ENCODE measurements at regions not wholly inside any gene's neighbourhood (a gene's known extent, or its start where the extent isn't known, plus 50 kb on each side); places are given as distances from the start of the nearest gene placed in this dataset.

GRCh38 chr15:35834866-35835265 is 288.9 kb upstream of the DPH6 start:
- no peaks in the 10 kb centered on the region for H4K20me1 ChIP-seq
- H3K27ac ChIP-seq = no peak overlapping the region
- H3K9ac ChIP-seq = no peak overlapping the region
- no peak overlapping the region for H3K4me2 ChIP-seq
- TF ChIP-seq Cebpa-rat (IDR thresholded peaks at IDR 0.05) = no peak
- H3K36me3 ChIP-seq = no peaks in the 10 kb centered on the region
- H3K4me1 ChIP-seq = no peaks in the 10 kb centered on the region
- H3K9me3 ChIP-seq = no peaks in the 10 kb centered on the region
- no peaks in the 10 kb centered on the region for H3K27me3 ChIP-seq
- no peak overlapping the region for H3K4me3 ChIP-seq

- H3K27ac ChIP-seq = no peak overlapping the region
- no peak overlapping the region for H3K9ac ChIP-seq
- H3K4me2 ChIP-seq = no peak overlapping the region
- no peak overlapping the region for H3K4me3 ChIP-seq
- TF ChIP-seq Cebpa-rat (IDR thresholded peaks at IDR 0.05) = no peak
- H4K20me1 ChIP-seq = no peaks in the 10 kb centered on the region
- H3K36me3 ChIP-seq = no peaks in the 10 kb centered on the region
- H3K9me3 ChIP-seq = no peaks in the 10 kb centered on the region
- H3K27me3 ChIP-seq = no peaks in the 10 kb centered on the region
- no peaks in the 10 kb centered on the region for H3K4me1 ChIP-seq
Measured at GRCh38 chr15:35838424-35839111, 292.6 kb upstream of the DPH6 start.

DNA sequence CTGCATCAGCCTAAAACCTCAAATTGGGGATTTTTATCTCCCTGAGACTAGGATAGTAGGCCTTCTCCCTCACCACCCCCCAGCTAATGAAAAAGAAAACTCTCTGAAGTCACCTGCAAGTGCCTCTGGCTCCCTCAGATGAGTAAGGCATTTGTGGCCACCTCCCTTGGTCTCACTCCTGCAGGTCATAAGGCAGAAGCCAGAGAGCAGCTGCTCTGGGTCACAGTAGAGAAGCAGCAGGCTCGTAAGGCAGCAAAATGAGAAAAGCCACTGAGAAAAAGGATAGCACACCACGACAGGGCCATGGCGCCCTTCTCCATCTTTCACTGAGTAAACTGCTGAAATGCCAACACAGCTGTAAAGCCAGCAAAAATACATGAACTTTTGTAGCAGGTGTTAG is 296.7 kb upstream of the DPH6 start:
- no peak overlapping the region for H3K4me2 ChIP-seq
- H3K36me3 ChIP-seq = no peaks in the 10 kb centered on the region
- no peak for TF ChIP-seq Cebpa-rat (IDR thresholded peaks at IDR 0.05)
- H3K27ac ChIP-seq = no peak overlapping the region
- no peaks in the 10 kb centered on the region for H3K27me3 ChIP-seq
- H3K9me3 ChIP-seq = no peaks in the 10 kb centered on the region
- no peaks in the 10 kb centered on the region for H4K20me1 ChIP-seq
- no peaks in the 10 kb centered on the region for H3K4me1 ChIP-seq
- H3K4me3 ChIP-seq = no peak overlapping the region
- no peak overlapping the region for H3K9ac ChIP-seq

DNA sequence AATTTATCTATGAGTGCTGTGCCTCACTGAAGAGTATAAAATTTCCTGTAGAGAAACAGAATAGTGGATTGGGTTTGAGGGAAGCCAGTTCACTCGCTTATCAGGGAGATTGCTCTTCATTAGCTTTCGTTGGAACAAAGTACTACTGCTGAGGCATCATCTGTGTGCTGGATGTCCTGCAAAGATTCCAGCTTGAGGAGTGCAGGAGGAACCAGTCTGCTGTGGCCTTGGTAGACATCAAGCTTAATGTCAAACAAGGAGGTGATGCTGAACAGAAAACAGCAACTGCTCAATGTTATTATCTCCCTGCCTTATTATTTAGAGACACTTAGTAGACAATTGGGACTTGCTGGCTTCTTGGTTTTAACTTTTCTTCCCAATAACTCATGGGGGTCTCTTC is 297.5 kb upstream of the DPH6 start:
- Histone ChIP-seq H4K20me1 (no peaks in the 10 kb centered on the region), H3K36me3 (no peaks in the 10 kb centered on the region), H3K9ac (no peak overlapping the region), H3K4me3 (no peak overlapping the region), H3K4me2 (no peak overlapping the region), H3K27me3 (no peaks in the 10 kb centered on the region), H3K27ac (no peak overlapping the region), H3K4me1 (no peaks in the 10 kb centered on the region), H3K9me3 (no peaks in the 10 kb centered on the region)
- no peak for TF ChIP-seq Cebpa-rat (IDR thresholded peaks at IDR 0.05)

DNA sequence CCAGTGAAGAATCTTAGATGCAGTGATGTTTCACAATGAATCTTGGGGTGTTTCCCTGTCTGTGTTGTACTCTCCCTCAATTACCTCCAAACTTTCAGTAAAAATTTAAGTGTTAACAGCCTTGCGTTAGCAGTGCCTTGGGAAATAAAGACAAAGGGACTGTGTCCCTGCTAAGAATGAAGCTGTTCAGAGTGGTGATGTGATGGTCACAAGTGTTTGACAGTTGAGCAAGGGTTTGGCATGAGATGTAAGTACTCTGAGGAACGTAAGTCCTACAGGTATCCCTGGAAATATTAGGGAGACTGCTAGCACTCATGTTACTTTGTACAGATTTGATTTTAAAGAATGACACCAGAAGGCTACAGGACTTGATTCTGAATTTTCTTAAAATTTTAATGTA is 304.3 kb upstream of the DPH6 start:
- Histone ChIP-seq H3K27ac (no peak overlapping the region), H3K9me3 (no peaks in the 10 kb centered on the region), H3K4me2 (no peak overlapping the region), H3K4me3 (no peak overlapping the region), H3K9ac (no peak overlapping the region), H4K20me1 (no peaks in the 10 kb centered on the region), H3K4me1 (no peaks in the 10 kb centered on the region), H3K27me3 (no peaks in the 10 kb centered on the region), H3K36me3 (no peaks in the 10 kb centered on the region)
- TF ChIP-seq Cebpa-rat (IDR thresholded peaks at IDR 0.05) = no peak

DNA sequence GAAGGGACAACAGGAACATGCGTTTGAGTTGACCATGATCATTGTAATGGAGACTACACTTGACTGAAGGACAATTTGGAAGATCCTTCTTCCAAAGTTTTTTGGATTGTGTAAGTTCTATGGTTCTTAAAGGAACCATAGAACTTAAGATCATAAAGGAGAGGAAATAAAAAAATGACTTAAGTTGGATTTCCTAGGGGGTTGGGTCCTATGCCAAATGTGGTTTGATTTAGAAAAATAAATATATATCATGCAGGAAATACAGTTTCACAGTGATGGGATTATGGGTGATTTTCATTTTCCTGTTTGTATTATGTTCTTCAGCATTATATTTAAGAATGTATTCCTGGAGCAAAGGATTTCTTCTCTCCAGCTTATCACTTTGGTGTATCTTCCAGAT is 305.5 kb upstream of the DPH6 start:
- Histone ChIP-seq H3K4me3 (no peak overlapping the region), H3K27me3 (no peaks in the 10 kb centered on the region), H3K9ac (no peak overlapping the region), H4K20me1 (no peaks in the 10 kb centered on the region), H3K4me2 (no peak overlapping the region), H3K9me3 (no peaks in the 10 kb centered on the region), H3K27ac (no peak overlapping the region), H3K4me1 (no peaks in the 10 kb centered on the region), H3K36me3 (no peaks in the 10 kb centered on the region)
- TF ChIP-seq Cebpa-rat (IDR thresholded peaks at IDR 0.05) = no peak

GRCh38 chr15:35852818-35853624 is 307.1 kb upstream of the DPH6 start:
- no peaks in the 10 kb centered on the region for H3K36me3 ChIP-seq
- TF ChIP-seq Cebpa-rat (IDR thresholded peaks at IDR 0.05) = no peak
- no peak overlapping the region for H3K9ac ChIP-seq
- no peak overlapping the region for H3K4me3 ChIP-seq
- H4K20me1 ChIP-seq = no peaks in the 10 kb centered on the region
- H3K4me1 ChIP-seq = no peaks in the 10 kb centered on the region
- no peak overlapping the region for H3K27ac ChIP-seq
- H3K27me3 ChIP-seq = no peaks in the 10 kb centered on the region
- H3K4me2 ChIP-seq = no peak overlapping the region
- H3K9me3 ChIP-seq = no peaks in the 10 kb centered on the region

- Histone ChIP-seq H3K9ac (no peak overlapping the region), H3K9me3 (no peaks in the 10 kb centered on the region), H3K4me3 (no peak overlapping the region), H3K4me2 (no peak overlapping the region), H3K27me3 (no peaks in the 10 kb centered on the region), H3K4me1 (no peaks in the 10 kb centered on the region), H3K27ac (no peak overlapping the region), H3K36me3 (no peaks in the 10 kb centered on the region), H4K20me1 (no peaks in the 10 kb centered on the region)
- TF ChIP-seq Cebpa-rat (IDR thresholded peaks at IDR 0.05) = no peak
Measured at GRCh38 chr15:35854316-35854715, 308.4 kb upstream of the DPH6 start.

DNA sequence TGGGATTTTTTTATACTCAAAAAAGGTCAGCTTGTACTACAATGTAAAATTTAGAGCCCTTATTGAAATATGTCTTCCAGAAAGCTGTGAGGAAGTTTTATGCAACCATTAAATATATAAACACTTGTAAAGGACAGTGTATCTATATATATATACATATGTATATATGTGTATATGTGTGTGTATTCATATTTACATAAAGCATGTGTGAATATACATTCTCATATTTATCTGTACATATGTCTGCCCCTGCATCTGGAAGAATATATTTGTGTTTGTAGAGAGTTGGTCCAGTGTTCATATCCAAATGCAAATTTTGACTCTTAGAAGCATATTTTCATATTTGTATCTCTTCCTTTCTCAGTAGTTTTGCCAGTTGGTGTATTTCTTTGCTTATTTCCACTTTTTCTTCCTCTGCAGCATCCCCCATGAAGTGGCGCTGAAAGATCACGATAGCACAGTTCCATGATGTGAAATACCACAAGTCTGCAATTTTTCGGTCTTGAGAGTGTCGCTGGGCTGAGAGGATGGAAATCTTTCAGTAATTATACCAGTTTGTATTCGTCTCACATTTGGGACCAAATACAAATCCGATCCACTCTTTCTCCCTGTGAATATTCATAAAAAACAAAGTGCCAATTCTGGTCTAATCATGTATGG is 311.7 kb upstream of the DPH6 start:
- no peaks in the 10 kb centered on the region for H3K27me3 ChIP-seq
- H3K9me3 ChIP-seq = no peaks in the 10 kb centered on the region
- no peaks in the 10 kb centered on the region for H3K4me1 ChIP-seq
- H3K4me2 ChIP-seq = no peak overlapping the region
- no peak overlapping the region for H3K9ac ChIP-seq
- H3K4me3 ChIP-seq = no peak overlapping the region
- no peaks in the 10 kb centered on the region for H3K36me3 ChIP-seq
- TF ChIP-seq Cebpa-rat (IDR thresholded peaks at IDR 0.05) = no peak
- H4K20me1 ChIP-seq = no peaks in the 10 kb centered on the region
- H3K27ac ChIP-seq = no peak overlapping the region

DNA sequence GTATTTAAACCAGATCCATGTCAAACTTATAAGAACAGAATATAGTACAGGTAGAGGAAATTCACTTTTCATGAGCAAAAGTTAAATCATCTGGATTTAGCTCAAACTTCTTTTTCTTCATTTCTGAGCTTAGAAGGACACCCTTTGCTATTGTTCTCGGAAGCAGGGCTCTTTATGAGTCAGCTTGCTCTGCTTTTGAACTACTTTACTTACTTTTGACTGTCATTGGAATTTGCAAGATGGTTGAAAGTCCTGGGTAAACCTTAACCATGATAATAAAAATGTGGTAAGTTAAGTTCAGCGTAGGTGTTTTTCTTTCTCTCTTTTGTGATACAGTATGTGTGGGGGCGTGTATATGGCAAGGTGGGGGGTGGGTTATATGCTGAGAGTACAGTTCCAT is 312.7 kb upstream of the DPH6 start:
- H3K27ac ChIP-seq = no peak overlapping the region
- H3K4me1 ChIP-seq = no peaks in the 10 kb centered on the region
- TF ChIP-seq Cebpa-rat (IDR thresholded peaks at IDR 0.05) = no peak
- H4K20me1 ChIP-seq = no peaks in the 10 kb centered on the region
- no peaks in the 10 kb centered on the region for H3K36me3 ChIP-seq
- H3K9me3 ChIP-seq = no peaks in the 10 kb centered on the region
- H3K9ac ChIP-seq = no peak overlapping the region
- no peak overlapping the region for H3K4me3 ChIP-seq
- H3K27me3 ChIP-seq = no peaks in the 10 kb centered on the region
- no peak overlapping the region for H3K4me2 ChIP-seq
